B cell (primary cell): ENCODE measurements at regions not wholly inside any gene's neighbourhood (a gene's known extent, or its start where the extent isn't known, plus 50 kb on each side); places are given as distances from the start of the nearest gene placed in this dataset.

Source experiments
- ATAC-seq: fragments of 200-7000 bp; cut with Tn5 transposase; one replicate; pipeline ENCODE4 v1.10.0; 2021; ENCODE audit warnings: low read depth, mild to moderate bottlenecking, moderate number of reproducible peaks, moderate library complexity
- CTCF ChIA-PET: fragments of 350-600 bp; sonication (Branson Sonifier 250); formaldehyde crosslinking; loops from one replicate; lab custom pipeline; 2021; ENCODE audit warnings: antibody characterized with exemption, inconsistent platforms; lab: Charles Lee
- POLR2A ChIA-PET: fragments of 350-600 bp; sonication (Branson Sonifier 250); formaldehyde crosslinking; loops from one replicate; lab custom pipeline; 2021; ENCODE audit warnings: antibody characterized with exemption; lab: Charles Lee
- DNase-seq: peaks from one replicate; pipeline ENCODE4 v3.0.0; 2013
- H2AFZ ChIP-seq: 2 replicates; pipeline ENCODE4 v1.6.1; 2012; ENCODE audit warnings: mild to moderate bottlenecking, low read depth, low read length; ENCODE audit not compliant: insufficient read depth, poor library complexity, severe bottlenecking
- H3K27ac ChIP-seq, 2 donors: 1 replicate in 1 of 2; 2 replicates in 1 of 2; pipeline ENCODE4 v1.5.1; 2012 to 2013; ENCODE audit warnings: low read length in 2 of 2, mild to moderate bottlenecking in 2 of 2, moderate library complexity in 1 of 2
- H3K27me3 ChIP-seq, 4 experiments: fragments of 200-600 bp in 1 of 4; sonication (generic) in 1 of 4; replicated peaks in 1 of 4; 1 replicate in 2 of 4; 2 replicates in 2 of 4; pipeline versions ENCODE4 v1.6.1 to v1.7.0; 2013 to 2016; ENCODE audit warnings: low read length in 3 of 4, mild to moderate bottlenecking in 2 of 4, mixed read lengths in 1 of 4, moderate library complexity in 1 of 4; ENCODE audit not compliant: insufficient read depth in 4 of 4, control insufficient read depth in 3 of 4; ENCODE audit errors: control extremely low read depth in 1 of 4
- H3K36me3 ChIP-seq, 2 experiments: replicated peaks in 1 of 2; 1 replicate in 1 of 2; 2 replicates in 1 of 2; pipeline versions ENCODE4 v1.6.1 to v1.7.1; 2013; ENCODE audit warnings: low read length in 1 of 2; ENCODE audit not compliant: insufficient read depth in 2 of 2, control insufficient read depth in 1 of 2; ENCODE audit errors: control extremely low read depth in 1 of 2, extremely low read depth in 1 of 2
- H3K4me1 ChIP-seq, 2 donors: fragments of 200-600 bp in 1 of 2; sonication (generic) in 1 of 2; 1 replicate in 1 of 2; 2 replicates in 1 of 2; pipeline versions ENCODE4 v1.5.1 to v1.6.1; 2013 to 2017; ENCODE audit warnings: low read length in 2 of 2; ENCODE audit not compliant: control insufficient read depth in 2 of 2, insufficient read depth in 2 of 2
- H3K4me2 ChIP-seq: replicated peaks from 2 replicates; pipeline ENCODE3; 2012; ENCODE audit warnings: mild to moderate bottlenecking, low read depth, low read length; ENCODE audit not compliant: poor library complexity, severe bottlenecking
- H3K4me3 ChIP-seq, 5 experiments: fragments of 200-600 bp in 1 of 5; sonication (generic) in 1 of 5; 1 replicate in 3 of 5; 2 replicates in 2 of 5; pipeline versions ENCODE4 v1.5.1 to v1.7.0; 2011 to 2016; ENCODE audit warnings: low read length in 4 of 5, mild to moderate bottlenecking in 4 of 5, low read depth in 2 of 5, control low read depth in 1 of 5, moderate library complexity in 1 of 5; ENCODE audit not compliant: insufficient read depth in 1 of 5; ENCODE audit errors: control extremely low read depth in 1 of 5, extremely low read depth in 1 of 5
- H3K79me2 ChIP-seq: fragments of 200-600 bp; sonication (generic); one replicate; pipeline ENCODE4 v1.6.0; 2016; ENCODE audit warnings: low read length; ENCODE audit not compliant: control insufficient read depth, insufficient read depth
- H3K9ac ChIP-seq: fragments of 200-600 bp; sonication (generic); 2 replicates; pipeline ENCODE4 v1.6.1; 2017; ENCODE audit warnings: mild to moderate bottlenecking, low read length, moderate library complexity
- H3K9me3 ChIP-seq, 3 donors: one replicate each; pipeline versions ENCODE4 v1.6.1 to v1.7.1; 2013; ENCODE audit warnings: low read length in 2 of 3; ENCODE audit not compliant: control insufficient read depth in 2 of 3, insufficient read depth in 1 of 3; ENCODE audit errors: control extremely low read depth in 1 of 3
- H4K20me1 ChIP-seq: 2 replicates; pipeline ENCODE4 v1.6.0; 2012; ENCODE audit warnings: mild to moderate bottlenecking, low read length; ENCODE audit not compliant: insufficient read depth, control insufficient read depth, poor library complexity, severe bottlenecking
- H3K27ac Mint-ChIP-seq: one replicate; pipeline ENCODE4 v1.8.0; 2021; ENCODE audit warnings: mixed read lengths
- H3K27me3 Mint-ChIP-seq: one replicate; pipeline ENCODE4 v1.8.0; 2021; ENCODE audit warnings: mixed read lengths
- H3K4me1 Mint-ChIP-seq: one replicate; pipeline ENCODE4 v1.8.0; 2021; ENCODE audit warnings: mixed read lengths
- H3K4me3 Mint-ChIP-seq: one replicate; pipeline ENCODE4 v1.8.0; 2021; ENCODE audit warnings: mixed read lengths
- H3K9me3 Mint-ChIP-seq: one replicate; pipeline ENCODE4 v1.8.0; 2022; ENCODE audit warnings: mixed read lengths; ENCODE audit not compliant: insufficient read depth
- EZH2 ChIP-seq: IDR thresholded peaks from 2 replicates; pipeline ENCODE4 v1.6.1; 2012; ENCODE audit warnings: borderline replicate concordance, low read depth, mild to moderate bottlenecking, moderate library complexity, low read length; ENCODE audit not compliant: insufficient read depth, poor library complexity, severe bottlenecking
- WGBS: methylation state at CpG from one replicate; pipeline ENCODE4 v1.1.5; 2013; ENCODE audit warnings: missing lambda C conversion rate; ENCODE audit not compliant: insufficient coverage; 5-methylcytosine and 5-hydroxymethylcytosine counted together
- intact Hi-C: fragments of 100-400 bp; cut with micrococcal nuclease; formaldehyde crosslinking; loops from one replicate; pipeline ENCODE4 v1.10.0; 2022
- TF ChIP-seq, protein P1 (sequence below): fragments of 200-600 bp; IDR thresholded peaks from one replicate; pipeline ENCODE4 v1.8.0; 2022; ENCODE audit warnings: antibody characterized with exemption, mild to moderate bottlenecking

DNA sequence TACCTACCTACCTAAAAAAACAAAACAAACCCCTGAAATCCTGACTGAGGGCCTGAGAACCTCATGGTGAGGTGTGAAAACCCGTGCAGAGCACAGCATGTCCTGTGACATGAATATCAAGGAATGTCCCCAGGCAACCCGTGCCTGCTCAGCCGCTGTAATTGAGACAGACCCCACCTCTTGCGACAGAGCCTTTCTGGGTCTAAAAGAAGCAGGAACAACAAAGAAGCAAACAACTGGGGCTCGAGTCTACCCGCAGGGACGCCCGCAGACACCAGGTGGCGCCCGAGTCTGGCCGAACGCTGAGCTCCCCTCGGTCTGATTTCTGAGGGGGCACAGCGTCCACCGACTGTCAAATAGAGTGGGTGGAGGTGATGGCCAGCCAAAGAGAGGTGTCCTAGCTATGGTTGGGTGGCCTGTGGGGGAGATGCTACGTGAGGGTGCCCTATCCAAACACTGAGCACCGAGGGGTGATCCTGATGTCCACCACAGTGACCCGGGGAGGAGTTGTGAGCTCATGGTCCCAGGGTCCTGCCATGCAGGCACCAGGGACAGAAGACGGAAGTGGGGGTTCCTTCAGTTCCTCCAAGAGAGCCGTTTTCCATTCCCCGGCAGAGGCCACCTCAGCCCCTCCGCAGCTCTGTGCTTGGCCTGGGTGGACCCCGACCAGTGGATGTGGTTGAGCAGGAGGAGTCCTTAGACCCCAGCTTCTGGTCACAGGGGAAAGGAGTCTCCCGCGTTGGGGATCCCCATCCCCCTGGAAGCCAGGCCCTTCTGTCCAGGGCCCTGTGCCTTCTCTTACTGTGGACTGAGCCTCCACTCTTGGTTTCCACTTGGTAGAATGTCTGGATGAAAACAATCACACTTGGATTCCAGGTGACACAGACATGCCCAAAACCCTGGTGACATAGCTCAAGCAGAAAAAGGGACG lies 268.2 kb downstream of the CDC5L start:
- Mint-ChIP-seq H3K4me3 (no peak overlapping the region), H3K9me3 (peaks cover 5% of the 10 kb centered on the region)
- POLR2A ChIA-PET, result interaction anchor here (0.6 kb wide), 1 partner anchor 215 kb away, joined by 6 read pairs; no protein-coding TSS in a partner anchor

More for the DNA sequence above, 268.2 kb downstream of the CDC5L start:
- H3K79me2 ChIP-seq, result no peaks in the 10 kb centered on the region
- TF ChIP-seq, protein P1, sequence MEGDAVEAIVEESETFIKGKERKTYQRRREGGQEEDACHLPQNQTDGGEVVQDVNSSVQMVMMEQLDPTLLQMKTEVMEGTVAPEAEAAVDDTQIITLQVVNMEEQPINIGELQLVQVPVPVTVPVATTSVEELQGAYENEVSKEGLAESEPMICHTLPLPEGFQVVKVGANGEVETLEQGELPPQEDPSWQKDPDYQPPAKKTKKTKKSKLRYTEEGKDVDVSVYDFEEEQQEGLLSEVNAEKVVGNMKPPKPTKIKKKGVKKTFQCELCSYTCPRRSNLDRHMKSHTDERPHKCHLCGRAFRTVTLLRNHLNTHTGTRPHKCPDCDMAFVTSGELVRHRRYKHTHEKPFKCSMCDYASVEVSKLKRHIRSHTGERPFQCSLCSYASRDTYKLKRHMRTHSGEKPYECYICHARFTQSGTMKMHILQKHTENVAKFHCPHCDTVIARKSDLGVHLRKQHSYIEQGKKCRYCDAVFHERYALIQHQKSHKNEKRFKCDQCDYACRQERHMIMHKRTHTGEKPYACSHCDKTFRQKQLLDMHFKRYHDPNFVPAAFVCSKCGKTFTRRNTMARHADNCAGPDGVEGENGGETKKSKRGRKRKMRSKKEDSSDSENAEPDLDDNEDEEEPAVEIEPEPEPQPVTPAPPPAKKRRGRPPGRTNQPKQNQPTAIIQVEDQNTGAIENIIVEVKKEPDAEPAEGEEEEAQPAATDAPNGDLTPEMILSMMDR, result peak; percentile 94
- TF ChIP-seq EZH2, result no peak
- peaks cover 0 to 13% (median 6%) of the 10 kb centered on the region in 4 experiments for H3K27me3 ChIP-seq
- WGBS, result 35% methylated on average over 26 of the region's 26 CpGs
- H3K4me2 ChIP-seq, result peak overlapping the region; percentile 3
- Mint-ChIP-seq H3K27me3 (peaks cover 39% of the 10 kb centered on the region), H3K27ac (no peak overlapping the region), H3K4me1 (peaks cover 5% of the 10 kb centered on the region)
- H2AFZ ChIP-seq, result peak overlapping the region; percentile 66
- H3K4me1 ChIP-seq, result no peaks in the 10 kb centered on the region
- H3K36me3 ChIP-seq, result no peaks in the 10 kb centered on the region
- intact Hi-C loops, result no loop called here
- H3K9me3 ChIP-seq, result no peaks in the 10 kb centered on the region
- CTCF ChIA-PET, result interaction anchor here (0.6 to 12.5 kb wide), 33 partner anchors 8 to 1755 kb away, joined by 3 to 334 read pairs (median 4); no protein-coding TSS in a partner anchor
- H4K20me1 ChIP-seq, result no peaks in the 10 kb centered on the region
- no peak overlapping the region for H3K27ac ChIP-seq
- peak overlapping the region; percentile 2 for H3K9ac ChIP-seq
- no peak overlapping the region for H3K4me3 ChIP-seq
- DNase-seq, result peak; percentile 66
- peak; percentile 51 for ATAC-seq
